ENCODE measurements at regions not wholly inside any gene's neighbourhood (a gene's known extent, or its start where the extent isn't known, plus 50 kb on each side); places are given as distances from the start of the nearest gene placed in this dataset.

GRCh38 chr2:116761864-116762263, 1052.6 kb upstream of the DDX18 start:
- TF ChIP-seq CHD2 (IDR thresholded peaks at IDR 0.05; ENCODE audit: low read length) (no peak), EZH2 (IDR thresholded peaks at IDR 0.05; ENCODE audit: low read depth, low read length, severe bottlenecking) (no peak), SUZ12 (IDR thresholded peaks at IDR 0.05; ENCODE audit: low read length) (no peak), CTCF (IDR thresholded peaks at IDR 0.05; ENCODE audit: control extremely low read depth in 1 of 3, insufficient read depth in 1 of 3, low read depth in 1 of 3, low read length in 3 of 3) (no peak), POLR2A (IDR thresholded peaks at IDR 0.05; ENCODE audit: control extremely low read depth in 1 of 2, low read depth in 2 of 2, low read length in 2 of 2) (no peak)
